ENCODE measurements at regions not wholly inside any gene's neighbourhood (a gene's known extent, or its start where the extent isn't known, plus 50 kb on each side); places are given as distances from the start of the nearest gene placed in this dataset.
A peak's percentile ranks its signal among the peaks of the same experiment; 100 is the strongest.

- 49% methylated on average over 2 of the region's 2 CpGs for whole genome bisulfite sequencing (ENCODE audit: low lambda C conversion rate, missing lambda C conversion rate)
- H4K20me1 ChIP-seq (ENCODE audit: insufficient read depth, poor library complexity, severe bottlenecking), result no peaks in the 10 kb centered on the region
- H3K9me2 ChIP-seq (replicated peaks; ENCODE audit: insufficient read depth), result no peaks in the 10 kb centered on the region
- H3K4me3 ChIP-seq, result no peak overlapping the region
- no peaks in the 10 kb centered on the region for H3K27me3 ChIP-seq
- H3K27ac ChIP-seq, result peak overlapping the region; percentile 40
- no peak overlapping the region for H3K4me2 ChIP-seq
- no peak for DNase-seq (ENCODE audit: low spot score)
- no peaks in the 10 kb centered on the region for H3K36me3 ChIP-seq (replicated peaks; ENCODE audit: insufficient read depth, low read depth)
- H3K79me2 ChIP-seq, result no peaks in the 10 kb centered on the region
- H2AFZ ChIP-seq, result no peak overlapping the region
- no peaks in the 10 kb centered on the region for H3K4me1 ChIP-seq (ENCODE audit: insufficient read depth)
- TF ChIP-seq EZH2phosphoT487 (IDR thresholded peaks at IDR 0.05; ENCODE audit: low read depth, severe bottlenecking, unreplicated experiment), result no peak
- no peak for TF ChIP-seq EZH2 (IDR thresholded peaks at IDR 0.05; ENCODE audit: borderline replicate concordance)
- TF ChIP-seq, protein P1, sequence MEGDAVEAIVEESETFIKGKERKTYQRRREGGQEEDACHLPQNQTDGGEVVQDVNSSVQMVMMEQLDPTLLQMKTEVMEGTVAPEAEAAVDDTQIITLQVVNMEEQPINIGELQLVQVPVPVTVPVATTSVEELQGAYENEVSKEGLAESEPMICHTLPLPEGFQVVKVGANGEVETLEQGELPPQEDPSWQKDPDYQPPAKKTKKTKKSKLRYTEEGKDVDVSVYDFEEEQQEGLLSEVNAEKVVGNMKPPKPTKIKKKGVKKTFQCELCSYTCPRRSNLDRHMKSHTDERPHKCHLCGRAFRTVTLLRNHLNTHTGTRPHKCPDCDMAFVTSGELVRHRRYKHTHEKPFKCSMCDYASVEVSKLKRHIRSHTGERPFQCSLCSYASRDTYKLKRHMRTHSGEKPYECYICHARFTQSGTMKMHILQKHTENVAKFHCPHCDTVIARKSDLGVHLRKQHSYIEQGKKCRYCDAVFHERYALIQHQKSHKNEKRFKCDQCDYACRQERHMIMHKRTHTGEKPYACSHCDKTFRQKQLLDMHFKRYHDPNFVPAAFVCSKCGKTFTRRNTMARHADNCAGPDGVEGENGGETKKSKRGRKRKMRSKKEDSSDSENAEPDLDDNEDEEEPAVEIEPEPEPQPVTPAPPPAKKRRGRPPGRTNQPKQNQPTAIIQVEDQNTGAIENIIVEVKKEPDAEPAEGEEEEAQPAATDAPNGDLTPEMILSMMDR (IDR thresholded peaks at IDR 0.05; ENCODE audit: poor library complexity), result no peak
- no peaks in the 10 kb centered on the region for H3K9me3 ChIP-seq (ENCODE audit: low read depth)
Observed at GRCh38 chrX:30961387-30962174, 72.5 kb upstream of the TAB3 start.

DNA sequence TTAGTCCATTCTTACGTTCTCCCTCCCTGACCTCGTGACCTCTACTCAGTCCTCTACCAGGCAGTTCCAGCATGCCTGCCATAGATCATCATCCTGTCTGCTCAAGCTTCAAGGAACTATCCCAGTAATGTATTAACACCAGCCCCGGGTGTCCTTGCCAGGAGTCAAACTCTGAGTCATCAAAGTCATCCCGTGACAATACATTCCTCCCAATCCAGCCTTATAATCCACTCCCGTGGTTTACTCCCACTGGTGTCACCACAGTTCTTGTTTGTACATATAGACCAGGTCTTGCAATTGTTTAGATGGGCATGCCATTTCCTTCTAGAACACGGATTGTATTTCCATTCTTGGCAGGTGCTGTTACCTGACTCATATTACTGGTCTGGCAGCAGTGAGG lies 68.7 kb upstream of the TAB3 start:
- no peaks in the 10 kb centered on the region for H3K4me1 ChIP-seq (ENCODE audit: insufficient read depth)
- H3K79me2 ChIP-seq, result no peaks in the 10 kb centered on the region
- no peaks in the 10 kb centered on the region for H3K27me3 ChIP-seq
- WGBS (ENCODE audit: low lambda C conversion rate, missing lambda C conversion rate), result 54% methylated on average over 6 of the region's 6 CpGs
- no peaks in the 10 kb centered on the region for H4K20me1 ChIP-seq (ENCODE audit: insufficient read depth, poor library complexity, severe bottlenecking)
- H3K4me3 ChIP-seq, result no peak overlapping the region
- TF ChIP-seq EZH2 (IDR thresholded peaks at IDR 0.05; ENCODE audit: borderline replicate concordance), result no peak
- TF ChIP-seq, protein P1 (IDR thresholded peaks at IDR 0.05; ENCODE audit: poor library complexity), result no peak
- TF ChIP-seq EZH2phosphoT487 (IDR thresholded peaks at IDR 0.05; ENCODE audit: low read depth, severe bottlenecking, unreplicated experiment), result no peak
- H2AFZ ChIP-seq, result no peak overlapping the region
- DNase-seq (ENCODE audit: low spot score), result peak; percentile 41
- no peak overlapping the region for H3K4me2 ChIP-seq
- no peak overlapping the region for H3K27ac ChIP-seq
- H3K9me3 ChIP-seq (ENCODE audit: low read depth), result no peaks in the 10 kb centered on the region
- no peaks in the 10 kb centered on the region for H3K36me3 ChIP-seq (replicated peaks; ENCODE audit: insufficient read depth, low read depth)
- H3K9me2 ChIP-seq (replicated peaks; ENCODE audit: insufficient read depth), result no peaks in the 10 kb centered on the region

- TF ChIP-seq EZH2 (IDR thresholded peaks at IDR 0.05; ENCODE audit: borderline replicate concordance), result no peak
- no peak for TF ChIP-seq EZH2phosphoT487 (IDR thresholded peaks at IDR 0.05; ENCODE audit: low read depth, severe bottlenecking, unreplicated experiment)
- TF ChIP-seq, protein P1 (IDR thresholded peaks at IDR 0.05; ENCODE audit: poor library complexity), result no peak
- Histone ChIP-seq H3K9me3 (ENCODE audit: low read depth) (no peaks in the 10 kb centered on the region), H3K27me3 (no peaks in the 10 kb centered on the region), H3K27ac (no peak overlapping the region), H3K36me3 (replicated peaks; ENCODE audit: insufficient read depth, low read depth) (no peaks in the 10 kb centered on the region), H3K4me3 (no peak overlapping the region), H4K20me1 (ENCODE audit: insufficient read depth, poor library complexity, severe bottlenecking) (no peaks in the 10 kb centered on the region), H3K4me1 (ENCODE audit: insufficient read depth) (no peaks in the 10 kb centered on the region), H3K9me2 (replicated peaks; ENCODE audit: insufficient read depth) (no peaks in the 10 kb centered on the region), H2AFZ (no peak overlapping the region), H3K79me2 (no peaks in the 10 kb centered on the region), H3K4me2 (no peak overlapping the region)
- WGBS (ENCODE audit: low lambda C conversion rate, missing lambda C conversion rate), result 72% methylated on average over 3 of the region's 3 CpGs
- no peak for DNase-seq (ENCODE audit: low spot score)
Observed at GRCh38 chrX:30955687-30956086, 66.6 kb upstream of the TAB3 start.

Data from hepatocyte (in vitro differentiated cells).